ENCODE measurements at regions not wholly inside any gene's neighbourhood (a gene's known extent, or its start where the extent isn't known, plus 50 kb on each side); places are given as distances from the start of the nearest gene placed in this dataset.

DNA sequence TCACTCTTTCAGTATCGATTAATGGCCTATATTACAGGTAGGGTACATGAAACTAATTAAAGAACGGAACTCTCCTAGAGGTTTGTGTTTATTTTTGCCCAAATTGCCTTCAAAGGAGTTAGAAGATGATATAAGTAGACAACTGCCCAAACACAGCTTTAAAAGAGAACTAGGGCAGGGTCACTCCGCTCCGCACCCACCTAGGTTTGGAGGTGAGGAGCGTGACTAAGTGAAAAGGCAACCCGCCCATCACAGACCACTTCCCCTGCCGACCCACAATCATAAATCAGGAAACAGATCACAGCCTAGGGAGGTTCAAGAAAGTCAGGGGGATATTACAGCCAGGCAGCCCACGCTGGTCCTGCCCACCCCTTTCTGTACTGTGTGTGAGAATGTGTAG lies 166.7 kb downstream of the C1D start:
- Histone ChIP-seq H3K4me2 (no peak overlapping the region), H4K20me1 (ENCODE audit: insufficient read depth, poor library complexity, severe bottlenecking) (no peaks in the 10 kb centered on the region), H3K27ac (peak overlapping the region; percentile 58), H3K9me2 (replicated peaks; ENCODE audit: insufficient read depth) (no peaks in the 10 kb centered on the region), H3K27me3 (no peaks in the 10 kb centered on the region), H2AFZ (no peak overlapping the region), H3K9me3 (ENCODE audit: low read depth) (no peaks in the 10 kb centered on the region), H3K4me3 (no peak overlapping the region), H3K36me3 (replicated peaks; ENCODE audit: insufficient read depth, low read depth) (no peaks in the 10 kb centered on the region), H3K4me1 (ENCODE audit: insufficient read depth) (peaks cover 7% of the 10 kb centered on the region), H3K79me2 (no peaks in the 10 kb centered on the region)
- WGBS (ENCODE audit: low lambda C conversion rate, missing lambda C conversion rate), result 87% methylated on average over 8 of the region's 8 CpGs
- DNase-seq (ENCODE audit: low spot score), result no peak
- TF ChIP-seq, protein P1, sequence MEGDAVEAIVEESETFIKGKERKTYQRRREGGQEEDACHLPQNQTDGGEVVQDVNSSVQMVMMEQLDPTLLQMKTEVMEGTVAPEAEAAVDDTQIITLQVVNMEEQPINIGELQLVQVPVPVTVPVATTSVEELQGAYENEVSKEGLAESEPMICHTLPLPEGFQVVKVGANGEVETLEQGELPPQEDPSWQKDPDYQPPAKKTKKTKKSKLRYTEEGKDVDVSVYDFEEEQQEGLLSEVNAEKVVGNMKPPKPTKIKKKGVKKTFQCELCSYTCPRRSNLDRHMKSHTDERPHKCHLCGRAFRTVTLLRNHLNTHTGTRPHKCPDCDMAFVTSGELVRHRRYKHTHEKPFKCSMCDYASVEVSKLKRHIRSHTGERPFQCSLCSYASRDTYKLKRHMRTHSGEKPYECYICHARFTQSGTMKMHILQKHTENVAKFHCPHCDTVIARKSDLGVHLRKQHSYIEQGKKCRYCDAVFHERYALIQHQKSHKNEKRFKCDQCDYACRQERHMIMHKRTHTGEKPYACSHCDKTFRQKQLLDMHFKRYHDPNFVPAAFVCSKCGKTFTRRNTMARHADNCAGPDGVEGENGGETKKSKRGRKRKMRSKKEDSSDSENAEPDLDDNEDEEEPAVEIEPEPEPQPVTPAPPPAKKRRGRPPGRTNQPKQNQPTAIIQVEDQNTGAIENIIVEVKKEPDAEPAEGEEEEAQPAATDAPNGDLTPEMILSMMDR (IDR thresholded peaks at IDR 0.05; ENCODE audit: poor library complexity), result no peak
- TF ChIP-seq EZH2phosphoT487 (IDR thresholded peaks at IDR 0.05; ENCODE audit: low read depth, severe bottlenecking, unreplicated experiment), result no peak
- no peak for TF ChIP-seq EZH2 (IDR thresholded peaks at IDR 0.05; ENCODE audit: borderline replicate concordance)

DNA sequence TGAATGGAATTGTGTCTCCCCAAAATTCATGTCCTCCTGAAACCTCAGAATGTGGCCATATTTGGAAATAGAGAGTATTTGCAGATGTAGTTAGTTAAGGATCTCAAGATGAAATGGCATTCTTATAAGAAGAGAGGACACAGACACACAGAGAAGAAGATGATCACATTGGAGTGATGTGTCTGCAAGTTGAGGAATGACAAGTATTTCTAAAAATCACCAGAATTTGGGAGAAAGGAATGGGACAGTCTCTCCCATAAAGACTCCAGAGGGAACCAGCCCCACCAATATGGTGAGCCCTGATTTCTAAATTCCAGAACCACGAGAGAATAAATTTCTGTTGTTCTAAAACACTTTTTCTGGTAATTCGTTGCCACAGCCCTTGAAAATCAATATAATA lies 166.3 kb downstream of the C1D start:
- no peak for DNase-seq (ENCODE audit: low spot score)
- Histone ChIP-seq H2AFZ (no peak overlapping the region), H3K9me3 (ENCODE audit: low read depth) (no peaks in the 10 kb centered on the region), H3K4me1 (ENCODE audit: insufficient read depth) (peaks cover 7% of the 10 kb centered on the region), H3K4me3 (no peak overlapping the region), H3K4me2 (no peak overlapping the region), H3K27me3 (no peaks in the 10 kb centered on the region), H4K20me1 (ENCODE audit: insufficient read depth, poor library complexity, severe bottlenecking) (no peaks in the 10 kb centered on the region), H3K27ac (no peak overlapping the region), H3K9me2 (replicated peaks; ENCODE audit: insufficient read depth) (no peaks in the 10 kb centered on the region), H3K79me2 (no peaks in the 10 kb centered on the region), H3K36me3 (replicated peaks; ENCODE audit: insufficient read depth, low read depth) (no peaks in the 10 kb centered on the region)
- no peak for TF ChIP-seq EZH2 (IDR thresholded peaks at IDR 0.05; ENCODE audit: borderline replicate concordance)
- TF ChIP-seq EZH2phosphoT487 (IDR thresholded peaks at IDR 0.05; ENCODE audit: low read depth, severe bottlenecking, unreplicated experiment), result no peak
- TF ChIP-seq, protein P1 (IDR thresholded peaks at IDR 0.05; ENCODE audit: poor library complexity), result no peak
- 96% methylated on average over 2 of the region's 2 CpGs for WGBS (ENCODE audit: low lambda C conversion rate, missing lambda C conversion rate)

DNA sequence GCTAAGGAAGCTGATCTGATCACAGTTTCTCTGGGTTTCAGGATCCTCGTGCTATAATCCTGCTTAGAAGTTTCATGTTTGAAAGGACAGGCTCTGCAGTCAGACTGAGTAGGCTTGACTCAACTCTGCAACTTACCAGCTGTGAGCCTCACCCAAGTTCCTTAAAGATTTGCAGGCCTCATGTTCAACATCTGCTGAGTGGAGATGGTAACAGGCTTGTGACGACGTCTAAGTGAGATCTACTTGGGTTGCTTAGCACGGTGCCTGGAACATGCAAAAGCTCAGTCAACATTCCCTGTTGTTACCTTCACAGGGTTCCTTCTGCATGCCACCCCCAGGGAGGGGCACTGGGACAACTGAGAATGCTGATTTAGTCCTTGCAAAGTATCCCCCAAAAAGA lies 164.2 kb downstream of the C1D start:
- TF ChIP-seq, protein P1 (IDR thresholded peaks at IDR 0.05; ENCODE audit: poor library complexity), result no peak
- TF ChIP-seq EZH2phosphoT487 (IDR thresholded peaks at IDR 0.05; ENCODE audit: low read depth, severe bottlenecking, unreplicated experiment) (no peak), EZH2 (IDR thresholded peaks at IDR 0.05; ENCODE audit: borderline replicate concordance) (no peak)
- Histone ChIP-seq H3K9me2 (replicated peaks; ENCODE audit: insufficient read depth) (no peaks in the 10 kb centered on the region), H3K27me3 (no peaks in the 10 kb centered on the region), H3K79me2 (no peaks in the 10 kb centered on the region), H3K4me3 (no peak overlapping the region), H3K36me3 (replicated peaks; ENCODE audit: insufficient read depth, low read depth) (no peaks in the 10 kb centered on the region), H3K4me2 (no peak overlapping the region), H3K4me1 (ENCODE audit: insufficient read depth) (no peaks in the 10 kb centered on the region), H3K9me3 (ENCODE audit: low read depth) (no peaks in the 10 kb centered on the region), H4K20me1 (ENCODE audit: insufficient read depth, poor library complexity, severe bottlenecking) (no peaks in the 10 kb centered on the region), H2AFZ (no peak overlapping the region), H3K27ac (no peak overlapping the region)
- WGBS (ENCODE audit: low lambda C conversion rate, missing lambda C conversion rate), result 52% methylated on average over 4 of the region's 4 CpGs
- no peak for DNase-seq (ENCODE audit: low spot score)

DNA sequence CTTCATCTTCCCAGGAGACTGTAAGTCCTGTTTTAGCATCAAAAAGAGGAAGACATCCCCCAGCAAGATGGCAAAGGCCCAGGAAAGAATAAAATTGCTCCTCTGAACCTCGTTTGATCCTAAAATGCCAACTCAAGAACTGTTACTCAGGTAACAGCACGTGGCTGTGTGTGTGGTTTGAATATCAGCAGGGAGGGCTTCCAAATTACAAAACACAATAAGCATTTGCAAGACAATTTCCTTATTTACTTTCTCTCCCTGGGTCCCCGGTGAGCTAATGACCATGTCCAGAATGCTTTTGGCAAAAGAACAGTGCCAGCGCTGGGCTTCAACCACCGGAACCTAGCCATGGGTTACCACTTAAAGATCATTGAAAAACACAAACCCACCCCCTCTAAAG lies 163.6 kb downstream of the C1D start:
- Histone ChIP-seq H3K4me2 (no peak overlapping the region), H4K20me1 (ENCODE audit: insufficient read depth, poor library complexity, severe bottlenecking) (no peaks in the 10 kb centered on the region), H3K4me3 (no peak overlapping the region), H3K9me2 (replicated peaks; ENCODE audit: insufficient read depth) (no peaks in the 10 kb centered on the region), H3K27me3 (no peaks in the 10 kb centered on the region), H3K9me3 (ENCODE audit: low read depth) (no peaks in the 10 kb centered on the region), H3K79me2 (no peaks in the 10 kb centered on the region), H3K36me3 (replicated peaks; ENCODE audit: insufficient read depth, low read depth) (no peaks in the 10 kb centered on the region), H3K27ac (no peak overlapping the region), H2AFZ (no peak overlapping the region), H3K4me1 (ENCODE audit: insufficient read depth) (no peaks in the 10 kb centered on the region)
- TF ChIP-seq, protein P1 (IDR thresholded peaks at IDR 0.05; ENCODE audit: poor library complexity), result no peak
- TF ChIP-seq EZH2 (IDR thresholded peaks at IDR 0.05; ENCODE audit: borderline replicate concordance), result no peak
- TF ChIP-seq EZH2phosphoT487 (IDR thresholded peaks at IDR 0.05; ENCODE audit: low read depth, severe bottlenecking, unreplicated experiment), result no peak
- WGBS (ENCODE audit: low lambda C conversion rate, missing lambda C conversion rate), result 45% methylated on average over 5 of the region's 5 CpGs
- DNase-seq (ENCODE audit: low spot score), result no peak

Measured in hepatocyte (in vitro differentiated cells).